RKO (cell line): ENCODE measurements at regions not wholly inside any gene's neighbourhood (a gene's known extent, or its start where the extent isn't known, plus 50 kb on each side); places are given as distances from the start of the nearest gene placed in this dataset.
"Not testable (repeated sequence)": the region's sequence is repeated elsewhere in the genome, so short reads cannot be mapped to it uniquely, and the experiment has no call there.

Source experiments
- DNase-seq: peaks from one replicate; pipeline ENCODE4 v3.0.0-alpha.2; 2016; ENCODE audit warnings: low spot score

GRCh38 chr13:86051134-86052103 is 252.2 kb upstream of the SLITRK6 start:
- no peak for DNase-seq

GRCh38 chr13:86038490-86038889 is 239.3 kb upstream of the SLITRK6 start:
- no peak for DNase-seq

- DNase-seq: no peak
Measured at GRCh38 chr13:86020351-86021002, 221.3 kb upstream of the SLITRK6 start.

- no peak for DNase-seq
Measured at GRCh38 chr13:86006317-86006716, 207.1 kb upstream of the SLITRK6 start.

GRCh38 chr13:86003029-86003428 is 203.8 kb upstream of the SLITRK6 start:
- no peak for DNase-seq

- no peak for DNase-seq
Measured at GRCh38 chr13:86000546-86000945, 201.3 kb upstream of the SLITRK6 start.

GRCh38 chr13:85997587-85997986 is 198.4 kb upstream of the SLITRK6 start:
- no peak for DNase-seq

GRCh38 chr13:85995788-85996418 is 196.7 kb upstream of the SLITRK6 start:
- no peak for DNase-seq

- DNase-seq: no peak
Measured at GRCh38 chr13:85993567-85993966, 194.3 kb upstream of the SLITRK6 start.

- DNase-seq: no peak
Measured at GRCh38 chr13:85990397-85990796, 191.2 kb upstream of the SLITRK6 start.

- peak; percentile 54 for DNase-seq
Measured at GRCh38 chr13:85985797-85986196, 186.6 kb upstream of the SLITRK6 start.

- no peak for DNase-seq
Measured at GRCh38 chr13:85982102-85982501, 182.9 kb upstream of the SLITRK6 start.

- not testable (repeated sequence) for DNase-seq
Measured at GRCh38 chr13:85980447-85980846, 181.2 kb upstream of the SLITRK6 start.

GRCh38 chr13:85976242-85976641 is 177.0 kb upstream of the SLITRK6 start:
- DNase-seq: no peak

GRCh38 chr13:85974608-85975366 is 175.6 kb upstream of the SLITRK6 start:
- peak; percentile 60 for DNase-seq

- peak; percentile 54 for DNase-seq
Measured at GRCh38 chr13:85970727-85971126, 171.5 kb upstream of the SLITRK6 start.

- DNase-seq: no peak
Measured at GRCh38 chr13:85969331-85969730, 170.1 kb upstream of the SLITRK6 start.

GRCh38 chr13:85935868-85936467 is 136.7 kb upstream of the SLITRK6 start:
- peak; percentile 2 for DNase-seq

- no peak for DNase-seq
Measured at GRCh38 chr13:85930108-85930507, 130.9 kb upstream of the SLITRK6 start.

- DNase-seq: no peak
Measured at GRCh38 chr13:85910962-85911361, 111.7 kb upstream of the SLITRK6 start.

GRCh38 chr13:85900521-85900920 is 101.3 kb upstream of the SLITRK6 start:
- DNase-seq: no peak
